Superior temporal gyrus (tissue), 1 donor: ENCODE measurements at regions not wholly inside any gene's neighbourhood (a gene's known extent, or its start where the extent isn't known, plus 50 kb on each side); places are given as distances from the start of the nearest gene placed in this dataset.

Experiments used
- DNase-seq: peaks from one replicate; pipeline ENCODE4 v3.0.0-alpha.2; 2016; ENCODE audit errors: extremely low spot score

GRCh38 chr11:95585069-95585751 is 204.4 kb downstream of the FAM76B start:
- no peak for DNase-seq

DNA sequence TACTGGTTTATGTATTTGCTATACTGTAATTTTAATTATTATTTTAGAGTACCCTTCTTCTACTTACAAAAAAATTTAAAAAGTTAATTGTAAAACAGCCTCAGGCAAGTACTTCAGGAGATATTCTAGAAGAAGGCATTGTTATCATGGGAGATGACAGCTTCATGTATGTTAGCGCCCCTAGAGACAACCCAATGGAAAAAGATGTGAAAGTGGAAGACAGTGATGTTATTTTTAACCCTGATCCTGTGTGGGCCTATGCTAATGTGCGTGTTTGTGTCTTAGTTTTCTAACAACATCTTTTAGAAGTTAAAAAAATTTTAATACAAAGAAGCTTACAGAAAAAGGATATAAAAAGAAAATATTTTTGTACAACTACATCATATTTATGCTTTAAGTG is 205.0 kb downstream of the FAM76B start:
- DNase-seq, result no peak

- DNase-seq, result no peak
Observed at GRCh38 chr11:95584180-95584579, 205.4 kb downstream of the FAM76B start.

- DNase-seq, result no peak
Observed at GRCh38 chr11:95577716-95578460, 211.7 kb downstream of the FAM76B start.

- DNase-seq, result peak; percentile 33
Observed at GRCh38 chr11:95576146-95576845, 213.3 kb downstream of the FAM76B start.

GRCh38 chr11:95575517-95575916 is 214.1 kb downstream of the FAM76B start:
- DNase-seq, result no peak

DNA sequence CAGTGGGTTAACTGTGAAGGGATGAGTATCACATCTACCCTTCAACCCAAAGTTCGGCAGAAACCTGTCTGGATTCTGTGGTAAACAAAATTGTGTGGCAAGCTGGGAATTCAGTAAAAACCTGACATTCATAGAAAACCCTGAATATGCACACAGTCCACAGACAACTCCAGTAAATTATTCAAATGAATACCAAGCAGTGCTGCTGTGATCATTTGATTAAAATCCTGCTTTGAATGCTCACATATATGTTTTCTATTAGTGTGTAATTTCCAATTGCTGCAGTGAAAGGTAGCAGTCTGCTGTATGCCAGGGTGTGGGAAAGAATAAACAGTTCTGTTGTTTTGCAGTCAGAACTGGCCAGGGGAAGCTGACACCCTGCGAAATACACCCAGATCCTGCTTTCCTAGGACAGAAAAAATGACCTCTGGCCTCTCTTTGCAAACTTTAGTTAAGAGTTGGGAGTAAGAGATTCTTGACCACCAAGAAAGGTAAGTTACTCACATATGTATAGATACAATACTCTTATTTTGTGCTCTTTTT is 217.8 kb downstream of the FAM76B start:
- no peak for DNase-seq

DNA sequence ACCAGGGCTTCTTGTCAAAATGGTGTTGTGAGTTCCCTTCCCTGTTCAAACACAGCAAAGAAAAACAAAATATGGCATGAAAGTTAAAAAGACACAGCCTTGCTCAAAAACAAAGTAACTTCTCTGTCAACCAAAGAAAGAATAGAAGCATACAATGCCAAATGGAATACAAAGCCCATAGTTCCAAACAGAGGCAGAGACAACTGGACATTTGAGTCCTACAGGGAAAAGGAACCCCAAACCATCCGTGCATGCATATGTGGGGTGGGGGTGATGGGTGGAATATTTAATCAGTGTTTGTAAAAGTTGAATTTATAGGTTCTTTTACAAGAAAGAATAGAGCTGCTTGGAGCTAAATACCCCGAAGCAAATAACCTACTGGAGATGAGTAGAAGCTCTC is 218.7 kb downstream of the FAM76B start:
- peak; percentile 78 for DNase-seq

GRCh38 chr11:95569207-95569606 is 220.4 kb downstream of the FAM76B start:
- no peak for DNase-seq

DNA sequence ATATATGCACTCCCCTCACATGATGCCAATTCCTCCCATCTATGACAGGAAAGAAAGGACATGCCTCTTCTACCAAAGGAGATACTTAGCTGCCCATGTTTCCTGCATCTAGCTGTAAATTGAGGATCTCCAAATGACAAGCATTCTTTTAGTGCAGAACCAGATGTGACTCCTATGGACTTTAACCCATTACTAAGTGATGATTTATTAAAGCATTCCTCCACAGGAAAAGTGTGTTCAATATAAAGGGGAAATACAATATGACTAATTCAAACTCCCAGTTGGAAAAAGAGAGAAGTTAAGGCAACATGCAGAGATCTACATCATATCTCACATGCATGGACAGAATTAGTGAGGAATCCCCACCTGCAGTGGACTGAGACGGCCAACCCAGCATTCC is 221.3 kb downstream of the FAM76B start:
- no peak for DNase-seq

DNA sequence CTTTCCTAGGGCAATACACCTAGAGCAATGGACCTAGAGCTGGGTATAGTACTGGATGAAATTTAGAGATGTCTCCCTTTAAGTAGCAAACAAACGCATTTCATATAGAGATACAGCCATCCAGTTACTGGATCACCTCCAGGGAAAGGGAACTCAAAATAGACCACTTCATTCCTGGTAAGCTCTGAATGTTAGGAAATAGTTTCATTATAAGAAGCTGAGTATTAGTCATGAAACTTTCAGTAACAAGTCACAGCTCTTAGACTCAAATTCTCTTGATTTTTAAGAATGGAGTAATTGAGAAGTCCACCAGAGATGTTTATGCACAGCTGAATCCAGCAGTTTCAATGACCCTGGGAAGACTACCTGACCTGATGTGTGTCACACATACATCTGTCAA is 221.9 kb downstream of the FAM76B start:
- peak; percentile 59 for DNase-seq

DNA sequence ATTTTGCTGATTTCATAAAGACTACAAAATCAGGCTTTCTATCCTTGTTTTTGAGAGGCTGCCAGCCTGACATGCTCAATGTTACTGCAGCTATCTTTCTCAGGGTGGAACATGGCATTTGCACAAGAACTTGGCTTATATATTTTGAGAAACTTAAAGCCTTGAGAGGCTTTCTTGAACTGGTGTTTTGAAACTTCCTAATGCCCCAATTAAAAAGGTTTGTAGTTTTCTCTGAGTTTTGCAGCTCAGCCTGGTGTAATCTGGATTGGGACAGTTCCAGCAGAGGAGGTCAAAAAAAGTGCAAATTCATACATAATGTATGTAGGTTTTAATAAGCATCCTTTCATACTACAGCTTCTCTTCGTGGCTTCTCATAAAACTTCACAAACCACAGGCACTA is 223.4 kb downstream of the FAM76B start:
- no peak for DNase-seq

- peak; percentile 33 for DNase-seq
Observed at GRCh38 chr11:95565724-95566141, 223.8 kb downstream of the FAM76B start.

DNA sequence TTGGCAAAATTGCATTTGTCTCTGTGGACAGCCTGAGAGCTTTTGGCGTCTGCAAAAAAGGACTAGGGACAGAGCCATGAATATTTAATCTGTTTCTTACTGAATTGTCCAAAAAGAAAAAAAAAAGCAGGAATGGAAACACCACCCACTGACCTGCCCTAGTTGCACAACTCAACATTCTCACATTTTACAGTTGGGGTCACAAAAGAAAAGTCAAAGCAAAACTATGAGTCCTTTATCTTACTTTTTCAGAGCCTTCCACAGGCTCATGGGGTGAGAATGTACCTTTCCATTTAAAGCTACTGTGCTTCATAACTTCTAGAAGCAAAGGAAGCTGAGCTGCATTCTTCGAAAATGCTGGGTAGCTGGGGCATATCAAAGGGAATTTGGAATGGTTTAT is 225.7 kb downstream of the FAM76B start:
- DNase-seq, result no peak

GRCh38 chr11:95563173-95563572 is 226.4 kb downstream of the FAM76B start:
- DNase-seq, result no peak

DNA sequence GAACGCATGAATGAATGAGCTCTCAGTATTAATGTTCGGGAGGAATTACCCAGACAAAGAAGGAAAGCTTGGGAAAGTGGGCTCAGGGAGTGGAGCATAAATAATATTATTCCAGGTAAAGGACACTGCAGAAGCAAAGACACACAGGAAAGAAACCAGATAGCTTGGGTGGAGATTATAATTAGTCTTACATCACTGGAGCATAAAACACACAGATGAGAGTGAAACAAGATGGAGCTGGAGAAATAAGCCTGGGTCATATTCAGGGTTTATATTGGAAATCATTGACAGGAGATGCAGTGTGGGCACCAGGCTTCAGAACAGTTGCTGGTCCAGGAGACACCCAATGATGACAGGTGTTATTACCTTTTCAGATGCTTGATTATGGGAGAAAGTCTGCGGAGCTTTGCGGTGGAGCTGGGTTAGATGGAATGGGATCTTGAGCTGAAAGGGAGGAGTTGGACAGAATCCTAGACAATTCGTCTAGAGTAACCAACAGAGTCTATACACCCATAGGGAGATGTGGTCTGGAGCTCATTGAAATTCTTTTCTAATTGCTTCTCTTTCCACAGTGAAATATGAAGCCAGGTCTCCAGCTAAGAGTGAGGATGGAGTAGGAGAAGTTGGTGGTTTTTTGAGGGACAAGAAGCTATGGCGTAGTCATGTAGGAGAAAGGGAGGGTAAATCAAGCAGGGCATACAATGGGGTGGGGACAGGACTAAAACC is 227.2 kb downstream of the FAM76B start:
- no peak for DNase-seq

DNA sequence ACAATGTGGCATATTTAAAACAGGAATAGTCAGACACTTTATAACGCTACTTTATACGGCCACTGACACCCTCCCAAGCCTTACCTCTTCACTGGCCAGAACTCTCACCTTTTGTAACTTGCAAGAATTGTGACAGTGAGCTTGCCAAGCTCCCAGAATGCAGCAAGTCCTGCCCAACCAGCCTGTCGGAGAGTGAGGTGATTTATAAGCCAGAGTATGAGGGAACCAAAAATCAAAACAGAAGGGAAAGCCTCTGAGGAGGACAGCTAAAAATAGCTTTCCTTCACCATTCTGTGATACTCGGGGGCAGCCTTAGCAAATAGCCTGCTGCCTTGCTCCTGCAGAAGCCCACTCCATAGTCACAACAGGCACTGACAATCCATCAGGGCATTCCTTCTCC is 229.7 kb downstream of the FAM76B start:
- DNase-seq, result no peak

GRCh38 chr11:95557376-95557775 is 232.2 kb downstream of the FAM76B start:
- no peak for DNase-seq

DNA sequence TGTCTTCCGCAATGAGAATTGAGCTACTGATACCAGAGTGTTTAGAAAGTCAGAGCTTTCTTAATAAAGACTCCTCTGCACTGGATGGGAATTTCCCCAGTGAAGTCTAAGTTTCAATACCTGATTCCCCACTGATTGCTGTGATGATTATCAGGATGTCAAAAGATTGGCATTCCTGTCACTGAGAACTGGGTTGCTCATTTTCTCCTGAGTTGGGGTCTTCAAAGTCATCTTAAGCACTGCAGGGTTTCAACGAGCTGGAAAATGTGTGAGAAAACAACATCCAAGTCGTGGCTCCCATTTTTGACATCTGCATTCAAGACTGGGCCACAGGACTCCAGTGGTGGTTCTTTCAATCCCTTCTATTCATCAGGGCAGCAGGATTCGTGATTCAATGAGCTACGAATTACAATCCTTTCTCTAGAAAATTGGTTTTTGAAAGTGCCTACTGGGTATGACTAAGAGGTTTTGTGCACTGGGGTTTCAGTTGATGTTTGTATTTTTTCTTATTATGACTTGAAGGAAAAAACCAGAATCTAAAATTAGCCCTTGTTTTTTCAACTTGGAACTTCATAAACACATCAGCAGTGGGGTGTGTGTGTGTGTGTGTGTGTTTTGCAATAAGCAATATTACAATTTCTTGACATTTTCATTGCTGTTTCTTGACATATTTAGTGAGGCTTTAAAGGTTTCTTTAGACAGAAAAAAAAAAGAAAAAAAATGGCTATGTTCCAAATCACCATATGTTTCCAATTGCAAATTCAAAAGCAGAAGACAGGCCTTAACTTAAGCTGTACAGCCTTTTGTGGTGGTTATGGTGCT is 233.0 kb downstream of the FAM76B start:
- no peak for DNase-seq

GRCh38 chr11:95556011-95556341 is 233.6 kb downstream of the FAM76B start:
- no peak for DNase-seq

- no peak for DNase-seq
Observed at GRCh38 chr11:95554911-95555310, 234.7 kb downstream of the FAM76B start.
